ENCODE measurements at regions not wholly inside any gene's neighbourhood (a gene's known extent, or its start where the extent isn't known, plus 50 kb on each side); places are given as distances from the start of the nearest gene placed in this dataset.
A peak's percentile ranks its signal among the peaks of the same experiment; 100 is the strongest.

DNA sequence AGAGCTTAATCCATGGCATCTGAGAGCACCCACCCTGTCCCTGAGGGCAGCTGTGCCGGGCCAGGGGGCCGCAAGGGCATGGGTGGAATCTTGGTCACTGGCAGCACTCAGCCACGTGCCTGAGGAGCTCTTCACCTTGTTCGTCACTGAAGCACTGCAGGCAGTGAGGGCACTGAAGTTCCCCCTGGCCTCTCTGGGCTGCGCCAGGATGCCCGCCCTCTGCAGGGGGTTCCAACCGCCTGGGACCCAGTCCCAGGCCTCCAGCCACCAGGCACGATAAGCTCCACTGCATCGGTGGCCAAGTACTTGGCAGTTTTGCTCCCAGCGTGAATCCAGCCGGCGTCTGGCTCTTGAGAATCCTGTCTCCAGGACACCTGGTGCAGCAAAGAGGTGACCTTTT, 96.4 kb upstream of the MED14 start:
- H3K27me3 ChIP-seq (ENCODE audit: insufficient read depth, low read length), result no peaks in the 10 kb centered on the region
- no peak overlapping the region for H2AFZ ChIP-seq (ENCODE audit: low read depth, low read length)
- H3K4me3 ChIP-seq (ENCODE audit: low read length), result no peak overlapping the region
- no peaks in the 10 kb centered on the region for H3K36me3 ChIP-seq (ENCODE audit: insufficient read depth, low read length)
- no peaks in the 10 kb centered on the region for H3K9me3 ChIP-seq (ENCODE audit: low read length)
- peaks cover 11% of the 10 kb centered on the region for H3K4me1 ChIP-seq (ENCODE audit: insufficient read depth, low read length)

DNA sequence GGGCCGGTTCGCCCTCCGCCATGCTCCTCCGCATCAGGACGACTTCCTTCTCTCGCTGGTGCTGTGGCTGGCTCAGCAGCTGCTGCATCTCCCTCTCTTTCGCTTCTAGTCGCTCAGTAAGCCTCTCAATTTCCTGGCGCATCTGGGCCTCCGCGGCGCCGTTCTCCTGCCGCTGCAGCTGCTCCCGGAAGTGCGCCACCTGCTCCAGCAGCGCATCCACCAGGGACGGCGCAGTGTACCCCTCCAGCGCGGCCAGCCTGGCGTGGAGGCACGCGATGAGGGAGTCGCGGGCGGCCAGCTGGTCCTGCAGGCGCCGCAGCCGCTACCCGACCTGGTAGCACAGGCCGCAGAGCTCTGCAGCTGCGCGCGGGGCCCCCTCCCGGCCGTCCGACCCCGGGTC, 97.4 kb upstream of the MED14 start:
- Histone ChIP-seq H2AFZ (ENCODE audit: low read depth, low read length) (no peak overlapping the region), H3K4me1 (ENCODE audit: insufficient read depth, low read length) (peaks cover 11% of the 10 kb centered on the region), H3K27me3 (ENCODE audit: insufficient read depth, low read length) (no peaks in the 10 kb centered on the region), H3K9me3 (ENCODE audit: low read length) (no peaks in the 10 kb centered on the region), H3K36me3 (ENCODE audit: insufficient read depth, low read length) (no peaks in the 10 kb centered on the region), H3K4me3 (ENCODE audit: low read length) (no peak overlapping the region)

DNA sequence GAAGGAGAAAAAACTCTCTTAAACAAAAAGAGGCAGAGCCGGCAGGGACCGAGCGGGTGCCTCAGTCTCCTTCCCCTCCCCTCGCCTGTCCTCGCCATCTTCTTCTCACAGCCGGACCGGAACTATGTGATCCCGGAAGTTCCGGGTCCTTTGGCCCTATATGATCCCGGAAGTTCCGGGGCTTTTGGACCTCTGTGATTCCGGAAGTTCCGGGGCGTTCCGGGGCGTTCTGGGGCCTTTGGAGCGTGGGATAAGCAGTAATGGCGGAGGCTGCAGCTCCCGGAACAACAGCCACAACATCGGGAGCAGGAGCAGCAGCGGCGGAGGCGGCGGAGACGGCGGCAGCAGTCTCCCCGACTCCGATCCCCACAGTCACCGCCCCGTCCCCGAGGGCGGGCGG, 98.9 kb upstream of the MED14 start:
- Histone ChIP-seq H3K36me3 (ENCODE audit: insufficient read depth, low read length) (no peaks in the 10 kb centered on the region), H3K9me3 (ENCODE audit: low read length) (no peaks in the 10 kb centered on the region), H3K4me1 (ENCODE audit: insufficient read depth, low read length) (peaks cover 11% of the 10 kb centered on the region), H2AFZ (ENCODE audit: low read depth, low read length) (no peak overlapping the region), H3K27me3 (ENCODE audit: insufficient read depth, low read length) (no peaks in the 10 kb centered on the region), H3K4me3 (ENCODE audit: low read length) (no peak overlapping the region)

DNA sequence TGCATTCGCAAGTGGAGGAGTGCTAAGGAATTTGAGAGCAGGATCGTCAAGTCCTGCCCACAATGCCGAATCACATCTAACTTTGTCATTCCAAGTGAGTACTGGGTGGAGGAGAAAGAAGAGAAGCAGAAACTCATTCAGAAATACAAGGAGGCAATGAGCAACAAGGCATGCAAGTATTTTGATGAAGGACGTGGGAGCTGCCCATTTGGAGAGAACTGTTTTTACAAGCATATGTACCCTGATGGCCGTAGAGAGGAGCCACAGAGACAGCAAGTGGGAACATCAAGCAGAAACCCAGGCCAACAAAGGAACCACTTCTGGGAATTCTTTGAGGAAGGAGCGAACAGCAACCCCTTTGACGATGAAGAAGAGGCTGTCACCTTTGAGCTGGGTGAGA, 100.2 kb upstream of the MED14 start:
- no peaks in the 10 kb centered on the region for H3K36me3 ChIP-seq (ENCODE audit: insufficient read depth, low read length)
- H2AFZ ChIP-seq (ENCODE audit: low read depth, low read length), result no peak overlapping the region
- peaks cover 11% of the 10 kb centered on the region for H3K4me1 ChIP-seq (ENCODE audit: insufficient read depth, low read length)
- H3K27me3 ChIP-seq (ENCODE audit: insufficient read depth, low read length), result no peaks in the 10 kb centered on the region
- no peaks in the 10 kb centered on the region for H3K9me3 ChIP-seq (ENCODE audit: low read length)
- no peak overlapping the region for H3K4me3 ChIP-seq (ENCODE audit: low read length)

DNA sequence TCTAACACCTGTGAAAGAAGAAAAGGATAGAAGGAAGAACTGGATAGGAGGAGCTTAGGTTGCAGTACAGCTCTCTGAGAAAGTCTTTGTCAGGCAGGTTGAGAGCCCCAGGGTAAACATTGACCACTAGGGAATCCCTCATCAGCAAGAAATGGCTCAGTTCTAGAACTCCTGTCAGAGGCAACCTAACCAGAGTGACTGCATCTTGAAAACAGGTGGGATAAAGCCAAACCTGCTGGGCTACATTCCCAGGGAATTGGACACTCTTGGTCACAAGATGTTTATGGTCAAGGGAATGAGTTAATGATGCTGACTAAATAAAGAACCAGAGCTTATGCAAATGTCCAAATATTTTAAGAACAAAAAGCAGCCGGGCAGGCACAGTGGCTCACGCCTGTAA, 108.3 kb upstream of the MED14 start:
- no peaks in the 10 kb centered on the region for H3K36me3 ChIP-seq (ENCODE audit: insufficient read depth, low read length)
- peaks cover 26% of the 10 kb centered on the region for H3K4me1 ChIP-seq (ENCODE audit: insufficient read depth, low read length)
- H3K27me3 ChIP-seq (ENCODE audit: insufficient read depth, low read length), result no peaks in the 10 kb centered on the region
- H3K9me3 ChIP-seq (ENCODE audit: low read length), result peaks cover 5% of the 10 kb centered on the region
- H3K4me3 ChIP-seq (ENCODE audit: low read length), result no peak overlapping the region
- H2AFZ ChIP-seq (ENCODE audit: low read depth, low read length), result no peak overlapping the region

DNA sequence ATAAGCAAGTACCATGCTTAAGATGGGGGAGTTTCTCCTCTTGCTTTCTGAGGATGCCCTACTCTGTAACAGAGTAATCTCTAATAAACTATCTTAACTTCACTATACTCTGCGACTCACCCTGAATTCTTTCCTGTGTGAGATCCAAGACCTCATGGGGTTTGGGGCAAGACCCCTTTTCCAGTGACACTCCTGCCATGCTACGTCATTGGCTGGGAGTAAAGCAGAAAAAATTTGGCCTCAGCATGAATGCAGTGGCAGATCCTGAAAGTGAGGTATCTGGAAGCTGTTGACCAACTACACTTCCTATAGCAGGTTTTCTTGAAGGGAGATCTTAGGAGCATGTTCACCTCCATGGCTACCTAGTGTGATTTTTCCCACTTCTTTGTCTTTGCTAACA, 109.1 kb upstream of the MED14 start:
- Histone ChIP-seq H3K36me3 (ENCODE audit: insufficient read depth, low read length) (no peaks in the 10 kb centered on the region), H3K4me3 (ENCODE audit: low read length) (peak overlapping the region; percentile 14), H3K4me1 (ENCODE audit: insufficient read depth, low read length) (peaks cover 26% of the 10 kb centered on the region), H3K27me3 (ENCODE audit: insufficient read depth, low read length) (no peaks in the 10 kb centered on the region), H3K9me3 (ENCODE audit: low read length) (peaks cover 5% of the 10 kb centered on the region), H2AFZ (ENCODE audit: low read depth, low read length) (no peak overlapping the region)

DNA sequence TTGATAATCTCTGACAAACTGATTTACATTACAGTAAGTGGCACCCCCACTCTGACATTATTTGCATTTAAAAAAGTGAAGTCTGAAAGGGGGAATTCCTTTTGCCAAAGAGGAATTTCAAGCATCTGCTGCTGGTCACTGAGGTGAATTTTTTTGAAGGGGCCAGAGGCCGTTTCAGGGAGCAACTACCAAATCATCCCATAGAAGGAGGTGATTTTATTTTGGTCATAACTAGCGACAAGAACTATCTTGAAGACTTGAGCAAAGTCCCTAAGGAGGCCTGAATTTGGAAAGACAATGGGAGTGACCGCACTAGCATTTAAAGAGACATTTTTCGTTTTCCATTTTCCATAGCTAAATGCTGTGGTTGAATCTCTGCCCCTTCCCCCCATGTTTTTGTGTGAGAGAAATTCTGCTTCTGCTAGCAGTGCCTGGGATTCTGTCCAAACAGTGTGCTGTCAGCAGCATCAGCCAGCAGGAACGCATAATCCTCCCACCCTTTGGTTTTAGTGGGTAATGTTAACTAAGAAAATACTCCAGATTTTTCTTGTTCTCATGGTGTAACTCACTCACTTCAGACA, 110.1 kb upstream of the MED14 start:
- peaks cover 26% of the 10 kb centered on the region for H3K4me1 ChIP-seq (ENCODE audit: insufficient read depth, low read length)
- no peak overlapping the region for H2AFZ ChIP-seq (ENCODE audit: low read depth, low read length)
- H3K36me3 ChIP-seq (ENCODE audit: insufficient read depth, low read length), result no peaks in the 10 kb centered on the region
- peaks cover 5% of the 10 kb centered on the region for H3K9me3 ChIP-seq (ENCODE audit: low read length)
- H3K27me3 ChIP-seq (ENCODE audit: insufficient read depth, low read length), result no peaks in the 10 kb centered on the region
- H3K4me3 ChIP-seq (ENCODE audit: low read length), result peak overlapping the region; percentile 19

DNA sequence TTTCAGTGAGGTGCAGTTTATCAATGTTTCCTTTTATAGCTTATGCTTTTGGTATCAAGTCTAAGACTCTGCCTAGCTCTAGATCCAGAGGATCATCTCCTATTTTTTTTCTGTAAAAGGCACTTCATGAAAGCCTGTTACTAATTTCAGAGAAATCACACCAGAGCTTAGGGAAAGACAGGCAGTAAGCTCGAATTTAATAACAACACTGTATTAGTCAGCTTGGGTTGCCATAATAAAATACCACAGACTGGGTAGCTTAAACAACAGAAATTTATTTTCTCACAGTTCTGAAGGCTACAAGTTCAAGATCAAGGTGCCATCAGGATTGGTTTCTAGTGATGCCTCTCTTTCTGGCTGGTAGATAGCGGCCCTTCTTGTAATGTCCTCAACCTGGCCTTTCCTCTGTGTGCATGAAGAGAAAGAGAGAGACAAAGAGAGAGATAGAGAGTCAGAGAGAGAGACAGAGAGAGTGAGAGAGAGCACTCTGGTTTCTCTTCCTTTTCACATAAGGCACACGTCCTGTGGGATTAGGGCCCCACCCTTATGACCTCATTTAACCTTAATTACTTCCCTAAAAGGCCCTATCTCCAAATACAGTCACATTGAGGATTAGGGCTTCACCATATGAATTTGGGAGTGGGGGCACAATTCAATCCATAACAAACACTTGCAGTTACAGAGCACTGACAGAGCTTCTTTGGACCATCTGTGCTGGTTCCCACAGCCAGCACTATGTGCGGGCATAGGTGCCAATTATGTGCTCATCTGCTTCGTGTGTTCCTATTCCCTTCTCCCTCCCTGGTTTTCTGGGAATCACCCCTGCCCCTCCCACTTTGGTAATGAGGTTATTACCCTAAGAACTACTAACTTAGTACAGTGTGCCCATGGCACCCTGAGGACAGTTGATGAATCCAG, 114.8 kb upstream of the MED14 start:
- H3K36me3 ChIP-seq (ENCODE audit: insufficient read depth, low read length), result no peaks in the 10 kb centered on the region
- H3K27me3 ChIP-seq (ENCODE audit: insufficient read depth, low read length), result no peaks in the 10 kb centered on the region
- H3K4me1 ChIP-seq (ENCODE audit: insufficient read depth, low read length), result peaks cover 26% of the 10 kb centered on the region
- H2AFZ ChIP-seq (ENCODE audit: low read depth, low read length), result no peak overlapping the region
- no peak overlapping the region for H3K4me3 ChIP-seq (ENCODE audit: low read length)
- H3K9me3 ChIP-seq (ENCODE audit: low read length), result no peaks in the 10 kb centered on the region

DNA sequence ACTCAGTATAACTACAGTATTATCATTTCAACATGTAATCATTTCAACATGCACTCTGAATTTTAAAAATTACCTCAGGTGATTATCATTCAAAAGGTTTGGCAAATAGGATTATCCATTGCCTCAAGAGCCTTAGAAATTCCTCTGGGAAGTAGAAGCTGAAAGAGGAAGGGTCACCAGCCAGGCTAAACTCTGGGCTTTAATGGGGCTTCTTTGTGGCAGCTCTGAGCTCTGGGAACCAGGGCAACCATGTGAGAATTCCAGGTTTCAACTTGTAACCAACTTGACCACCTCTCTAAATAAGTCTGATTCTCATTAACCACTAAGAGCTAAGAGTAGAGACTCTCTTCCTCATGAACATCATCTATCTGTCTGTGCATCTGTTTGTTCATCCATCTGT, 117.2 kb upstream of the MED14 start:
- H3K4me1 ChIP-seq (ENCODE audit: insufficient read depth, low read length), result peaks cover 14% of the 10 kb centered on the region
- no peaks in the 10 kb centered on the region for H3K9me3 ChIP-seq (ENCODE audit: low read length)
- no peaks in the 10 kb centered on the region for H3K36me3 ChIP-seq (ENCODE audit: insufficient read depth, low read length)
- H3K4me3 ChIP-seq (ENCODE audit: low read length), result no peak overlapping the region
- no peak overlapping the region for H2AFZ ChIP-seq (ENCODE audit: low read depth, low read length)
- H3K27me3 ChIP-seq (ENCODE audit: insufficient read depth, low read length), result no peaks in the 10 kb centered on the region

DNA sequence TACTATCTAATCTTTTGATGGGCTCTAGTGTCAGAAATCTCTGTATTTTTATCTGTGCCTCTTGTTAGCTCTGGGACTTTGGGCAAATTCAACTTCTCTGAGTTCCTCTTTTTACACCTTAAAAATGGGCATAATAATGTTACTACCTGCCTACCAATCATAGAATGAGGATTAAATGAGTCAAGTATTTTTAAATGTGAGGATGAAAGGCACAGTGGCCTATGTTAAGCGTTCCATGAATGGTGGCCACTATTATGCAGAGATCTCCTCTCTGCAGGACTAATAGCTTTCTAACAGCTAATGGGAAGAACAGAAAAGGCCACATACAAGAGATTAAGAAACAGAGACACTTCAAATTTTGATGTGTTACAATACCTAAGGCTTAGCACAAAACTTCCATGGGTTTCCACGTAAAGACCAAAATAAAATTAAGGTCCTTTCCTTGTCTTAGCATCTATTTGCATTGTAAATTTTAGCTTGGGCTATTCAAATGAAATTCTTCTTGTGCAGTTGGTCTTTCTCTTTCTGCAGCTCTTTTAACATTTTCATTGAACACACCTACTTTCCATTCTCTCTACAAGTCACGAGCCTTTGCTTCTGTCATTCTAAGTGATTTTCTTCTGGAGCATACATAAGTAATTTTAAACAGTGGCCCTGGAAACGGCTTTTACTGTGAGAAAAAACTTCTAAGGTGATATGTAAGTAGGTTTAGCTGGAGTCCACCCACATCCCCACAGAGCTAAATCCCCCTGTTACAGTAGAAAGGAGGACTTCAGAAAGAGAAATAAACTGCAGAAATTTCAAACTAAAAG, 117.9 kb upstream of the MED14 start:
- H3K36me3 ChIP-seq (ENCODE audit: insufficient read depth, low read length), result no peaks in the 10 kb centered on the region
- H3K4me3 ChIP-seq (ENCODE audit: low read length), result no peak overlapping the region

DNA sequence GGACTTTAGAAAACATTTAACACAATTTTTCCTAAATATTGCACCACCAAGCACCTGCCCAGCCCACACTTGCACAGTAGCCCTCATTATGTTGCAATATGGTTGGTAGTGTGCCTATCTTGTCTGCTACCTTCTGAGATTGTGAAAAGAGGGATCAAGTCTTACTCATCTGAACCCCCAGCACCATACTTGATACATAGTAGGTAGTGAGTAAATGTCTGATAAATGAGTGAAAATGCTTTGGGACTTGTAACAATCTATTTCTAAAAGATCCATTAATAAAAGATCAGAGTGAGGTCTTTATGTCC, 118.4 kb upstream of the MED14 start:
- no peaks in the 10 kb centered on the region for H3K27me3 ChIP-seq (ENCODE audit: insufficient read depth, low read length)
- H2AFZ ChIP-seq (ENCODE audit: low read depth, low read length), result no peak overlapping the region
- no peaks in the 10 kb centered on the region for H3K9me3 ChIP-seq (ENCODE audit: low read length)
- H3K4me3 ChIP-seq (ENCODE audit: low read length), result no peak overlapping the region
- H3K36me3 ChIP-seq (ENCODE audit: insufficient read depth, low read length), result no peaks in the 10 kb centered on the region
- peaks cover 9% of the 10 kb centered on the region for H3K4me1 ChIP-seq (ENCODE audit: insufficient read depth, low read length)

More for the DNA sequence above, 117.9 kb upstream of the MED14 start:
- Histone ChIP-seq H3K4me1 (ENCODE audit: insufficient read depth, low read length) (peaks cover 9% of the 10 kb centered on the region), H3K9me3 (ENCODE audit: low read length) (no peaks in the 10 kb centered on the region), H2AFZ (ENCODE audit: low read depth, low read length) (no peak overlapping the region), H3K27me3 (ENCODE audit: insufficient read depth, low read length) (no peaks in the 10 kb centered on the region)

DNA sequence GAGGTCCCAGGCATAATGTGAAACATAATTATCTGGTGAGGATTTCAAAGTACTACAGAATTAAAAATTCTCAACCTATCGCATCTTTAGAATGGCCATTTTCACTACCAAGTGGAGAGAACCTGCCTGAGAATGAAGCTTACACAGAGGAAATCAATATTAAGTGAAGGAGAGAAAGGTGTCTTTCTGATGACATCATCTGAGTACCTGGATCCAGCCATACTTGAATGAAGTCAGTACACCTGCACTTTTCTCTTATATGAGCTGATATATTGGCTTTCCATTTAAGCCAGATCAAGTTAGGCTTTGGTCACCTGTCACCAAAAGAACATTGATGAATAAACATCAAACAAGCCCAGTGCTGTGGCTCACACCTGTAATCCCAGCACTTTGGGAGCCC, 118.9 kb upstream of the MED14 start:
- H3K27me3 ChIP-seq (ENCODE audit: insufficient read depth, low read length), result no peaks in the 10 kb centered on the region
- no peak overlapping the region for H3K4me3 ChIP-seq (ENCODE audit: low read length)
- no peak overlapping the region for H2AFZ ChIP-seq (ENCODE audit: low read depth, low read length)
- no peaks in the 10 kb centered on the region for H3K36me3 ChIP-seq (ENCODE audit: insufficient read depth, low read length)
- H3K9me3 ChIP-seq (ENCODE audit: low read length), result no peaks in the 10 kb centered on the region
- H3K4me1 ChIP-seq (ENCODE audit: insufficient read depth, low read length), result peaks cover 9% of the 10 kb centered on the region

DNA sequence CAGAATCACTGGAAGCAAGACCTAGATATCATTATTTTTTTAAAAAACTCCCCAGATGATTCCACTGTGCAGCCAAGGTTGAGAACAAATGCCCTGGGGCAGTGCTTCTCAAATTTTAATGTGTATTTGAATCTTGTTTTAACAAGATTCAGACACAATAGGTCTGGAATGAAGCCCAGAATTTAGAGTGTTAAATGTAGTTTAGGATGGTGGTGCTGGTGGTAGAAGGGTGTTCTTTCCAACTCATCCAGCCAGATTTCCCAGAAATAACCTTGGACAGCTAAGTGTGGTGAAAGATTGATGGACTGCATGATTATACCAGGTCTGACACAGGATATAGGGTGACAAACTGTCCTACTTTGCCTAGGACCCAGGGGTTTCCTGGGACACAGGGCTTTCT, 120.1 kb upstream of the MED14 start:
- Histone ChIP-seq H2AFZ (ENCODE audit: low read depth, low read length) (no peak overlapping the region), H3K27me3 (ENCODE audit: insufficient read depth, low read length) (no peaks in the 10 kb centered on the region), H3K4me3 (ENCODE audit: low read length) (no peak overlapping the region), H3K9me3 (ENCODE audit: low read length) (no peaks in the 10 kb centered on the region), H3K36me3 (ENCODE audit: insufficient read depth, low read length) (no peaks in the 10 kb centered on the region), H3K4me1 (ENCODE audit: insufficient read depth, low read length) (peaks cover 9% of the 10 kb centered on the region)

All from neuron (in vitro differentiated cells).